HEK293 (cell line): ENCODE measurements at regions not wholly inside any gene's neighbourhood (a gene's known extent, or its start where the extent isn't known, plus 50 kb on each side); places are given as distances from the start of the nearest gene placed in this dataset.

Experiments
- CTCF ChIP-seq: fragments of 450-650 bp; formaldehyde crosslinking; IDR thresholded peaks from 2 replicates; pipeline ENCODE4 v1.5.1; 2016; ENCODE audit warnings: missing biosample characterization, missing genetic modification characterization
- YY1 ChIP-seq: fragments of 450-650 bp; formaldehyde crosslinking; IDR thresholded peaks from 2 replicates; pipeline ENCODE4 v1.5.1; 2018; ENCODE audit warnings: missing biosample characterization, missing genetic modification characterization

- TF ChIP-seq YY1 (tag by site-specific recombination) (no peak), CTCF (tag by site-specific recombination) (no peak)
Measured at GRCh38 chr9:135324329-135324728, 155.3 kb upstream of the PPP1R26 start.
